Osteocyte (in vitro differentiated cells): ENCODE measurements at regions not wholly inside any gene's neighbourhood (a gene's known extent, or its start where the extent isn't known, plus 50 kb on each side); places are given as distances from the start of the nearest gene placed in this dataset.

Source experiments
- DNase-seq: peaks from one replicate; pipeline ENCODE4 v3.0.0; 2021; ENCODE audit warnings: mixed read lengths; ENCODE audit not compliant: unreplicated experiment; ENCODE audit errors: extremely low spot score
- H3K27ac Mint-ChIP-seq: one replicate; pipeline ENCODE4 v1.8.0; 2021; ENCODE audit warnings: mild to moderate bottlenecking, mixed read lengths; ENCODE audit not compliant: unreplicated experiment
- H3K27me3 Mint-ChIP-seq: one replicate; pipeline ENCODE4 v1.8.0; 2021; ENCODE audit warnings: mixed read lengths; ENCODE audit not compliant: unreplicated experiment
- H3K36me3 Mint-ChIP-seq: one replicate; pipeline ENCODE4 v1.8.0; 2021; ENCODE audit warnings: mixed read lengths; ENCODE audit not compliant: unreplicated experiment
- H3K4me1 Mint-ChIP-seq: one replicate; pipeline ENCODE4 v1.8.0; 2021; ENCODE audit warnings: mixed read lengths; ENCODE audit not compliant: unreplicated experiment
- H3K4me3 Mint-ChIP-seq: one replicate; pipeline ENCODE4 v1.8.0; 2021; ENCODE audit warnings: mild to moderate bottlenecking, moderate library complexity, mixed read lengths; ENCODE audit not compliant: unreplicated experiment
- H3K9me3 Mint-ChIP-seq: one replicate; pipeline ENCODE4 v1.8.0; 2021; ENCODE audit warnings: mixed read lengths; ENCODE audit not compliant: unreplicated experiment
- TF ChIP-seq, protein P1 (sequence below): fragments of 200-600 bp; sonication (generic); IDR thresholded peaks from 2 replicates; pipeline ENCODE4 v1.5.0; 2021; ENCODE audit warnings: antibody characterized with exemption, mild to moderate bottlenecking, moderate library complexity

DNA sequence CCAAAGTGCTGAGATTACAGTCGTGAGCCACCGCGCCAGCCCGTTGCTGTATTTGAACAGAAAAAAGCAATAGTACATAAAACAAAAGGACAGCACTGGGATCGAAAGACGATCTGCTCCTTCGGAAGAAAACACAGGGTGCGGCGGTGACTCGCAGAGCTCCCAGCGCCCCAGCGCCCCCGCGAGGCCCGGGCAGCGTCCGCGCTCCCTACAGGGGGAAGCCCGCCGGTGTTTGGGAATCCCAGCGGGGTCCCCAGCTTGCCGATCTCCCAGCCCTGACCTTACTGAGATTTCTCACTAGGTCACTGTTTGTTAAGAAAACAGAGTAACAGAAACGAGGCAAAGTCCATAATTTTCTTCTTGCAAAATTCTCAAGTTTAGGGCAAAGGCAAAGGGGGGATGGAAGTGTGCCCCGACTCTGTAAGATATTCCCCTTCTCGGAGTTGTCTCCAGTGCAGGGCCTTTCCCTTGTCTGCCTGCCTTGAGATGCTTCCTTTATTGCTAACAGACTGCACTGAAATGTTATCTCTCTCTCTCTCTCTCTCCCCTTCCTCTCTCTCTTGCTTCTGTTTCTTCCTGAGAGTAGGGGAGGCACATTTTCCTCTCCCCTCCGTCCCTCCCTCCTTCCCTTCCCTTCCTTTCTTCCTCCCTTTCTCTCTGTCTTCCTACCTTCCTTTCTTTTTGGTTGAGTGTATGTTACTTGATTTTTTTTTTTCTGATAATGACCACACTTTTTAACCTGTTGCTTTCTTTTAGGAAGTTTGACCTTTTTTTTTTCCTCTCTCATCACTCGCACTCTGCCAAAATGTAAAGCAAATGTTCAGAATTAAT lies 91.9 kb downstream of the TMEM30B start:
- Mint-ChIP-seq H3K4me1 (peaks cover 92% of the 10 kb centered on the region), H3K27me3 (no peaks in the 10 kb centered on the region), H3K36me3 (no peaks in the 10 kb centered on the region), H3K9me3 (no peaks in the 10 kb centered on the region), H3K27ac (peak overlapping the region; percentile 92), H3K4me3 (peak overlapping the region; percentile 64)
- DNase-seq = peak; percentile 92
- TF ChIP-seq, protein P1, sequence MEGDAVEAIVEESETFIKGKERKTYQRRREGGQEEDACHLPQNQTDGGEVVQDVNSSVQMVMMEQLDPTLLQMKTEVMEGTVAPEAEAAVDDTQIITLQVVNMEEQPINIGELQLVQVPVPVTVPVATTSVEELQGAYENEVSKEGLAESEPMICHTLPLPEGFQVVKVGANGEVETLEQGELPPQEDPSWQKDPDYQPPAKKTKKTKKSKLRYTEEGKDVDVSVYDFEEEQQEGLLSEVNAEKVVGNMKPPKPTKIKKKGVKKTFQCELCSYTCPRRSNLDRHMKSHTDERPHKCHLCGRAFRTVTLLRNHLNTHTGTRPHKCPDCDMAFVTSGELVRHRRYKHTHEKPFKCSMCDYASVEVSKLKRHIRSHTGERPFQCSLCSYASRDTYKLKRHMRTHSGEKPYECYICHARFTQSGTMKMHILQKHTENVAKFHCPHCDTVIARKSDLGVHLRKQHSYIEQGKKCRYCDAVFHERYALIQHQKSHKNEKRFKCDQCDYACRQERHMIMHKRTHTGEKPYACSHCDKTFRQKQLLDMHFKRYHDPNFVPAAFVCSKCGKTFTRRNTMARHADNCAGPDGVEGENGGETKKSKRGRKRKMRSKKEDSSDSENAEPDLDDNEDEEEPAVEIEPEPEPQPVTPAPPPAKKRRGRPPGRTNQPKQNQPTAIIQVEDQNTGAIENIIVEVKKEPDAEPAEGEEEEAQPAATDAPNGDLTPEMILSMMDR = peak; percentile 82

GRCh38 chr14:61188196-61188595 lies 92.9 kb downstream of the TMEM30B start:
- Mint-ChIP-seq H3K27ac (peak overlapping the region; percentile 86), H3K4me3 (peak overlapping the region; percentile 57), H3K27me3 (no peaks in the 10 kb centered on the region), H3K9me3 (no peaks in the 10 kb centered on the region), H3K36me3 (no peaks in the 10 kb centered on the region), H3K4me1 (peaks cover 92% of the 10 kb centered on the region)
- DNase-seq = no peak
- TF ChIP-seq, protein P1 = no peak

- peaks cover 92% of the 10 kb centered on the region for H3K4me1 Mint-ChIP-seq
- H3K27ac Mint-ChIP-seq = peak overlapping the region; percentile 86
- no peaks in the 10 kb centered on the region for H3K9me3 Mint-ChIP-seq
- TF ChIP-seq, protein P1 = no peak
- peak overlapping the region; percentile 57 for H3K4me3 Mint-ChIP-seq
- no peak for DNase-seq
- no peaks in the 10 kb centered on the region for H3K36me3 Mint-ChIP-seq
- no peaks in the 10 kb centered on the region for H3K27me3 Mint-ChIP-seq
Measured at GRCh38 chr14:61187196-61187905, 93.8 kb downstream of the TMEM30B start.

DNA sequence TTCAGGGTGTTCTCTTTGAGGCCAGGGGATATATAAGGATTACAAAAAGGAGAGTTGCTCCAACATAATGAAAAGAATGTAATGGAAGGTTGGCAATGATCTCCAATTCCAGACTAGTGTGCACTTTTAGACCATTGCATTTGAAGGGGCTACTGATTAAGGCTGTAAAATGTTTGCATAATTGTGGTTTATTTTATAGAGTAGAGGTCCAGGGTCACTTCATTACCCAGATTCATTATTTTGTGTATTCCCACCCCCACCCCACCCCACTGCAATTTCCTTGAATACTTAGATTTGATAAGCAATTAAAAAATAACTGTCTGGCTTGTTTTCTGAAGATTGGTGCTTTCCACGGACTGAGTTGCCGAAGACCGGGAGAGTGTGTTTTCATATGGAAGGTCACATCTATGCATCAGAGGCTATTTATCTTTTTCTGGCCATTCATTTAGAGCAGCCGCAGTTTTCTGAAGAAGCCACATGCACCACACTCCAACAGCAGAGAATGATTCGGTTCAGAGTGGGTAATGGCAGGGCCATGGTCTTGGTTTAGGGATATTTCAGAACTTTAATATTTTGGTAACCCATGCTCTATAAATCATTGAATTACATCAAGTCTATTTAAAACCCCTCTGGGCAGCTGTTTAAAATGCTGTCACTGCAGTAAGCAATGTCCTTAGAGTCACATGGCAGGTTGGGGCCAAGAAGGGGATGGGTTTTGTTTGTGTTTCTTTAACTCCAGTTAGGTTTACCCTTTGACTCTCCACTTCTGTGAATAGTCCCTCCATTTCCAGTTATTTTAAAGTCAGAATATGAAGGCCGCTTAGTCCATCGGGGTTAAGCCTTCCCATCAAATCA lies 94.6 kb downstream of the TMEM30B start:
- H3K4me1 Mint-ChIP-seq = peaks cover 91% of the 10 kb centered on the region
- H3K27ac Mint-ChIP-seq = peak overlapping the region; percentile 86
- H3K9me3 Mint-ChIP-seq = no peaks in the 10 kb centered on the region
- H3K4me3 Mint-ChIP-seq = peak overlapping the region; percentile 57
- TF ChIP-seq, protein P1 = no peak
- H3K36me3 Mint-ChIP-seq = no peaks in the 10 kb centered on the region
- no peak for DNase-seq
- H3K27me3 Mint-ChIP-seq = no peaks in the 10 kb centered on the region
